ENCODE measurements at regions not wholly inside any gene's neighbourhood (a gene's known extent, or its start where the extent isn't known, plus 50 kb on each side); places are given as distances from the start of the nearest gene placed in this dataset.
A peak's percentile ranks its signal among the peaks of the same experiment; 100 is the strongest.

DNA sequence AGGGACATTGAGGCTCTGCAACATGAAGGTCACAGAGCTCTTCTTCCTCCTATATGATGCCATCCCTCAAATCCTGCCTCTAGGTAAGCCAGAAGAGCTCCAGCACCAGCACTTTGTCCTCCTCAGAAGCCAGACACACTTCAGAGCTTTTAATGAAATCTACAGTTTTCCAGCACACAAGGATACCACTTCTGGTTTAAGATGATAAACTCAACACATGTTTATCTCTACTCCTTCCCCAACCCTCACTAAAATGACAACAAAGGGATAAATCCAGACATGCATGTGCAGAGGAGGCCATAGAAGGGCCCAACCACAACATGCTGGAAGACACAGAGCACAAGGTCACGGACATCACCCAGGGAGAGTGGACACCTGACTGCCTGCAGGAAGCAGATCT lies 195.3 kb downstream of the USP12 start:
- DNase-seq (ENCODE audit: extremely low read depth in 1 of 4, low spot score in 3 of 4) (peak in 2 of 4 experiments; percentile 55 to 69), ATAC-seq (peak; percentile 75), FAIRE-seq (peak; percentile 90)
- 14% methylated on average over 1 of the region's 1 CpG for WGBS (ENCODE audit: insufficient coverage, low coverage, missing lambda C conversion rate)
- no peak overlapping the region for H3K4me3 ChIP-seq
- in situ Hi-C loops (cut with MboI) (no loop called here), intact Hi-C loops (cut with micrococcal nuclease) (no loop called here)
- peaks cover 34 to 39% of the 10 kb centered on the region in 2 experiments; a peak in 4 of 5 replicates for H3K4me1 ChIP-seq (replicated peaks in 1 of 2; ENCODE audit: control insufficient read depth in 2 of 2, insufficient read depth in 2 of 2, low read length in 2 of 2)
- H3K9me1 ChIP-seq (ENCODE audit: control insufficient read depth, insufficient read depth, low read length): no peaks in the 10 kb centered on the region
- CTCF ChIA-PET (ENCODE audit: low intra/inter-chr PET ratio): no interaction called here
- no TSS peak for BruUV-seq (replicated peaks)
- no peaks in the 10 kb centered on the region for H3K27me3 ChIP-seq (ENCODE audit: control insufficient read depth in 2 of 2, insufficient read depth in 2 of 2, low read length in 2 of 2)
- no peaks in the 10 kb centered on the region for H3K9me3 ChIP-seq (replicated peaks; ENCODE audit: control insufficient read depth, insufficient read depth, low read depth, low read length)
- no peak overlapping the region for H3K9ac ChIP-seq (ENCODE audit: insufficient read depth in 1 of 2, low read depth in 2 of 2, low read length in 2 of 2)
- H2AFZ ChIP-seq (ENCODE audit: low read depth, low read length): 0 out of 2 replicates have a peak overlapping the region, but pooled peaks have one; percentile 58
- no peaks in the 10 kb centered on the region for H3K36me3 ChIP-seq (ENCODE audit: control insufficient read depth, insufficient read depth, low read length)
- H4K20me1 ChIP-seq (replicated peaks; ENCODE audit: control insufficient read depth, insufficient read depth, low read length): no peaks in the 10 kb centered on the region
- POLR2A ChIA-PET: interaction anchor here (1.0 to 1.2 kb wide), 2 partner anchors 10 to 48 kb away, joined by 3 to 5 read pairs; no protein-coding TSS in a partner anchor
- peak overlapping the region; percentile 64 for H3K4me2 ChIP-seq (ENCODE audit: insufficient read depth, low read length)
- peak overlapping the region; percentile 34; the same call in 2 of the 3 replicates for H3K27ac ChIP-seq (ENCODE audit: extremely low read depth, low read depth, low read length)
- H3K79me2 ChIP-seq (ENCODE audit: control insufficient read depth, insufficient read depth, low read length): no peaks in the 10 kb centered on the region
- TF ChIP-seq CBX8 (IDR thresholded peaks at IDR 0.05; ENCODE audit: borderline replicate concordance, extremely low read depth, low read depth, low read length, poor library complexity, severe bottlenecking) (no peak), HEY1 (CRISPR knock-in tag; IDR thresholded peaks at IDR 0.05; ENCODE audit: borderline replicate concordance) (no peak), ARID1B (IDR thresholded peaks at IDR 0.05) (peak; percentile 91), CBX2 (IDR thresholded peaks at IDR 0.05; ENCODE audit: insufficient read depth, low read length, poor library complexity, severe bottlenecking) (no peak), BCOR (IDR thresholded peaks at IDR 0.05) (0 out of 2 replicates have a peak, but pooled peaks have one; percentile 18), ZNF436 (CRISPR knock-in tag; IDR thresholded peaks at IDR 0.05) (no peak), KLF16 (IDR thresholded peaks at IDR 0.05) (peak; percentile 73), POLR2AphosphoS5 (IDR thresholded peaks at IDR 0.05; ENCODE audit: control insufficient read depth, insufficient read depth, low read depth, low read length) (peak; percentile 59; the same call in 1 of the 2 replicates), NFYB (IDR thresholded peaks at IDR 0.05; ENCODE audit: extremely low read depth, insufficient read length) (no peak), SNRNP70 (optimal IDR thresholded peaks at IDR 0.05; ENCODE audit: low read depth, low read length) (no peak), STAT5B (CRISPR knock-in tag; IDR thresholded peaks at IDR 0.05) (no peak), ZFX (CRISPR knock-in tag; IDR thresholded peaks at IDR 0.05) (peak; percentile 61), ZNF212 (CRISPR knock-in tag; IDR thresholded peaks at IDR 0.05) (no peak), CBX5 (IDR thresholded peaks at IDR 0.05; ENCODE audit: borderline replicate concordance, low read depth) (no peak), NCOA1 (IDR thresholded peaks at IDR 0.05; ENCODE audit: low read depth) (no peak), SOX6 (IDR thresholded peaks at IDR 0.05) (peak; percentile 93), NCOR1 (IDR thresholded peaks at IDR 0.05) (peak; percentile 89), SRF (CRISPR knock-in tag; IDR thresholded peaks at IDR 0.05) (peak in 1 of 2 experiments; percentile 49; a peak in 1 of 4 replicates), ZNF395 (CRISPR knock-in tag; IDR thresholded peaks at IDR 0.05) (no peak), SIX5 (IDR thresholded peaks at IDR 0.05; ENCODE audit: borderline replicate concordance in 1 of 2, insufficient read depth in 1 of 2, low read depth in 1 of 2, low read length in 2 of 2) (no peak), HNRNPH1 (optimal IDR thresholded peaks at IDR 0.05; ENCODE audit: low read depth, low read length) (no peak), NCOA4 (IDR thresholded peaks at IDR 0.05; ENCODE audit: partially characterized antibody) (no peak), PHF20 (IDR thresholded peaks at IDR 0.05; ENCODE audit: partially characterized antibody) (peak; percentile 16), EP300 (IDR thresholded peaks at IDR 0.05; ENCODE audit: low read length) (peak; percentile 78), RCOR1 (IDR thresholded peaks at IDR 0.05; ENCODE audit: borderline replicate concordance in 1 of 2, low read depth in 2 of 2, low read length in 2 of 2) (peak in 1 of 2 experiments; percentile 69; a peak in 2 of 4 replicates)

All from K562 (cell line).